Astrocyte of the spinal cord (primary cell): ENCODE measurements at regions not wholly inside any gene's neighbourhood (a gene's known extent, or its start where the extent isn't known, plus 50 kb on each side); places are given as distances from the start of the nearest gene placed in this dataset.

Experiments
- DNase-seq: peaks from one replicate; pipeline ENCODE4 v3.0.0; 2011; ENCODE audit warnings: low read depth, low spot score
- H3K4me3 ChIP-seq: 2 replicates; pipeline ENCODE4 v1.5.1; 2011; ENCODE audit warnings: low read depth, mild to moderate bottlenecking, low read length, moderate library complexity
- CTCF ChIP-seq: IDR thresholded peaks from 2 replicates; pipeline ENCODE4 v1.5.1; 2012; ENCODE audit warnings: low read depth, mild to moderate bottlenecking, low read length, inconsistent platforms
- in situ Hi-C: cut with HindIII; loops from 2 replicates; pipeline ENCODE4 v1.10.0; 2017; ENCODE audit warnings: low sequenced_read_pairs

- TF ChIP-seq CTCF = no peak
- in situ Hi-C loops = no loop called here
- H3K4me3 ChIP-seq = no peak overlapping the region
- DNase-seq = no peak
These were observed 134.4 kb upstream of the ID2 start for GRCh38 chr2:8547284-8548064.

GRCh38 chr2:8548065-8548618, 133.7 kb upstream of the ID2 start:
- in situ Hi-C loops = no loop called here
- H3K4me3 ChIP-seq = no peak overlapping the region
- no peak for DNase-seq
- TF ChIP-seq CTCF = no peak

- in situ Hi-C loops = no loop called here
- TF ChIP-seq CTCF = no peak
- H3K4me3 ChIP-seq = no peak overlapping the region
- no peak for DNase-seq
These were observed 133.2 kb upstream of the ID2 start for GRCh38 chr2:8548619-8549150.

GRCh38 chr2:8549273-8549922, 132.5 kb upstream of the ID2 start:
- in situ Hi-C loops = no loop called here

GRCh38 chr2:8549942-8550341, 131.9 kb upstream of the ID2 start:
- TF ChIP-seq CTCF = no peak
- in situ Hi-C loops = no loop called here
- H3K4me3 ChIP-seq = no peak overlapping the region
- DNase-seq = no peak

More at GRCh38 chr2:8549273-8549922, 132.5 kb upstream of the ID2 start:
- no peak overlapping the region for H3K4me3 ChIP-seq
- DNase-seq = no peak
- TF ChIP-seq CTCF = no peak

GRCh38 chr2:8550481-8550880, 131.4 kb upstream of the ID2 start:
- in situ Hi-C loops = no loop called here
- DNase-seq = no peak
- TF ChIP-seq CTCF = no peak
- H3K4me3 ChIP-seq = no peak overlapping the region
